ENCODE measurements at regions not wholly inside any gene's neighbourhood (a gene's known extent, or its start where the extent isn't known, plus 50 kb on each side); places are given as distances from the start of the nearest gene placed in this dataset.

DNA sequence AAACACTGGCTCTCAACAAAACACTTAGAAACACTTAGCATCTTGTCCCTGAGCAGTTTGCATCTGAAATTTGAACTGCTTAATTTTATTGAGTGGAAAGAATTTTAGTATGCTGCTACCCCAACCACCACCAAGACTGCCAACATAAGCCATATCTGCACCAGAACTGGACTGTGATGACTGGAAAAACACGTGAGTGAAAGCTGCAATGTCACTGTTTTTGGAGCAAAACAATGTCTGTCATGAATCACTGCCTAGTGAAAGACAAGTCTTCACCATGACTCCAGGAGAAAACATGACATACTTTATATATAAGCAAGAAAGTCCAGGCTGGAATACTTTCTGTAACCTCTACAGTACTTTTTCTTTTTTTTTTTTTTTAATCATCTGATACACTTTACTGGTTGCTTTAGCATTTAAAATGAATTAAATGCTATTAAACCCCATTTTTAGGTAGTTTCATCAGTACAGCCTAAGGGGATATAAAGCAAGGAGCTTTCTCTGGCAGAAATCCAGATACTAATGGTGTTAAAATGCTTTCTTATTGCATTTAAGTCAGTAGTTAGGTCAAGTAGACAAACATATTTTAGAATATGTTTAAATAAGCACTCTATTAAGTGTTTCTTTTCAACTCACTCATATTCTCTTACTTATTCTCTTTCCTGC, 2129.4 kb upstream of the PIK3C3 start:
- TF ChIP-seq, protein P1, sequence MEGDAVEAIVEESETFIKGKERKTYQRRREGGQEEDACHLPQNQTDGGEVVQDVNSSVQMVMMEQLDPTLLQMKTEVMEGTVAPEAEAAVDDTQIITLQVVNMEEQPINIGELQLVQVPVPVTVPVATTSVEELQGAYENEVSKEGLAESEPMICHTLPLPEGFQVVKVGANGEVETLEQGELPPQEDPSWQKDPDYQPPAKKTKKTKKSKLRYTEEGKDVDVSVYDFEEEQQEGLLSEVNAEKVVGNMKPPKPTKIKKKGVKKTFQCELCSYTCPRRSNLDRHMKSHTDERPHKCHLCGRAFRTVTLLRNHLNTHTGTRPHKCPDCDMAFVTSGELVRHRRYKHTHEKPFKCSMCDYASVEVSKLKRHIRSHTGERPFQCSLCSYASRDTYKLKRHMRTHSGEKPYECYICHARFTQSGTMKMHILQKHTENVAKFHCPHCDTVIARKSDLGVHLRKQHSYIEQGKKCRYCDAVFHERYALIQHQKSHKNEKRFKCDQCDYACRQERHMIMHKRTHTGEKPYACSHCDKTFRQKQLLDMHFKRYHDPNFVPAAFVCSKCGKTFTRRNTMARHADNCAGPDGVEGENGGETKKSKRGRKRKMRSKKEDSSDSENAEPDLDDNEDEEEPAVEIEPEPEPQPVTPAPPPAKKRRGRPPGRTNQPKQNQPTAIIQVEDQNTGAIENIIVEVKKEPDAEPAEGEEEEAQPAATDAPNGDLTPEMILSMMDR (IDR thresholded peaks at IDR 0.05) = no peak
- no peak for TF ChIP-seq EP300 (IDR thresholded peaks at IDR 0.05)
- no peak for TF ChIP-seq POLR2A (IDR thresholded peaks at IDR 0.05)
